Liver (tissue), 8 donors: ENCODE measurements at regions not wholly inside any gene's neighbourhood (a gene's known extent, or its start where the extent isn't known, plus 50 kb on each side); places are given as distances from the start of the nearest gene placed in this dataset.

ENCODE experiments used
- DNase-seq: peaks from one replicate; pipeline ENCODE4 v3.0.0-alpha.2; 2017; ENCODE audit warnings: low spot score
- H3K27ac ChIP-seq, 2 donors: one replicate each; pipeline ENCODE4 v1.7.0; 2013; ENCODE audit warnings: inconsistent platforms in 2 of 2, low read length in 2 of 2, control low read depth in 1 of 2, low read depth in 1 of 2, mild to moderate bottlenecking in 1 of 2
- H3K27me3 ChIP-seq, 4 donors: one replicate each; pipeline versions ENCODE4 v1.6.1 to v1.7.0; 2013; ENCODE audit warnings: low read length in 3 of 4, inconsistent platforms in 1 of 4, mild to moderate bottlenecking in 1 of 4, moderate library complexity in 1 of 4; ENCODE audit not compliant: control insufficient read depth in 4 of 4, insufficient read depth in 4 of 4
- H3K36me3 ChIP-seq, 4 donors: one replicate each; pipeline versions ENCODE4 v1.6.1 to v1.7.0; 2013; ENCODE audit warnings: low read length in 3 of 4, mild to moderate bottlenecking in 3 of 4, low read depth in 1 of 4, moderate library complexity in 1 of 4; ENCODE audit not compliant: control insufficient read depth in 4 of 4, insufficient read depth in 3 of 4
- H3K4me1 ChIP-seq, 4 donors: one replicate each; pipeline versions ENCODE4 v1.6.1 to v1.7.0; 2013; ENCODE audit warnings: low read length in 3 of 4, mild to moderate bottlenecking in 3 of 4, moderate library complexity in 1 of 4; ENCODE audit not compliant: control insufficient read depth in 4 of 4, insufficient read depth in 4 of 4
- H3K4me3 ChIP-seq, 3 donors: one replicate each; pipeline versions ENCODE4 v1.6.1 to v1.7.0; 2013; ENCODE audit warnings: low read length in 3 of 3, control low read depth in 1 of 3, low read depth in 1 of 3, mild to moderate bottlenecking in 1 of 3
- H3K9ac ChIP-seq, 2 donors: one replicate each; pipeline ENCODE4 v1.7.0; 2013; ENCODE audit warnings: low read length in 2 of 2, mild to moderate bottlenecking in 2 of 2, moderate library complexity in 2 of 2, control low read depth in 1 of 2, low read depth in 1 of 2
- H3K9me3 ChIP-seq, 4 donors: one replicate each; pipeline versions ENCODE4 v1.6.1 to v1.7.0; 2013; ENCODE audit warnings: low read length in 3 of 4; ENCODE audit not compliant: control insufficient read depth in 4 of 4
- EGR1 ChIP-seq, 2 donors: IDR thresholded peaks; 2 replicates each; pipeline ENCODE4 v1.6.1; 2016 to 2018; ENCODE audit warnings: antibody characterized with exemption in 2 of 2, low read depth in 2 of 2
- FOXA1 ChIP-seq: IDR thresholded peaks from 2 replicates; pipeline ENCODE4 v1.6.1; 2016; ENCODE audit warnings: antibody characterized with exemption
- FOXA2 ChIP-seq: IDR thresholded peaks from 2 replicates; pipeline ENCODE4 v1.6.1; 2016; ENCODE audit warnings: antibody characterized with exemption
- GABPA ChIP-seq, 2 donors: IDR thresholded peaks in 1 of 2; conservative IDR thresholded peaks in 1 of 2; 2 replicates each; pipeline ENCODE4 v1.6.1; 2016; ENCODE audit warnings: antibody characterized with exemption in 2 of 2, mild to moderate bottlenecking in 1 of 2, moderate library complexity in 1 of 2
- HNF4A ChIP-seq, 2 donors: conservative IDR thresholded peaks; 2 replicates each; pipeline ENCODE4 v1.6.1; 2016; ENCODE audit warnings: antibody characterized with exemption in 2 of 2, mild to moderate bottlenecking in 2 of 2
- HNF4G ChIP-seq: IDR thresholded peaks from 2 replicates; pipeline ENCODE4 v1.6.1; 2016; ENCODE audit warnings: antibody characterized with exemption
- JUND ChIP-seq, 2 donors: IDR thresholded peaks; 2 replicates each; pipeline ENCODE4 v1.6.1; 2016; ENCODE audit warnings: antibody characterized with exemption in 2 of 2
- NR2F2 ChIP-seq: IDR thresholded peaks from 2 replicates; pipeline ENCODE4 v1.6.1; 2016; ENCODE audit warnings: antibody characterized with exemption
- RAD21 ChIP-seq, 2 donors: IDR thresholded peaks; 2 replicates each; pipeline ENCODE4 v1.6.1; 2016; ENCODE audit warnings: antibody characterized with exemption in 2 of 2, mild to moderate bottlenecking in 2 of 2
- RXRA ChIP-seq, 2 donors: IDR thresholded peaks; 2 replicates each; pipeline ENCODE4 v1.6.1; 2017 to 2018; ENCODE audit warnings: antibody characterized with exemption in 2 of 2, mild to moderate bottlenecking in 1 of 2
- SP1 ChIP-seq: IDR thresholded peaks from 2 replicates; pipeline ENCODE4 v1.6.1; 2018; ENCODE audit warnings: antibody characterized with exemption, mild to moderate bottlenecking
- TAF1 ChIP-seq: conservative IDR thresholded peaks from 2 replicates; pipeline ENCODE4 v1.6.1; 2016; ENCODE audit warnings: antibody characterized with exemption, mild to moderate bottlenecking
- YY1 ChIP-seq: IDR thresholded peaks from 2 replicates; pipeline ENCODE4 v1.6.1; 2016; ENCODE audit warnings: antibody characterized with exemption, mild to moderate bottlenecking
- WGBS: extraction: QIAGEN DNeasy Blood & Tissue Kit; methylation state at CpG from one replicate; pipeline ENCODE4 v1.1.7; 2013; 5-methylcytosine and 5-hydroxymethylcytosine counted together
- TF ChIP-seq, protein P1 (sequence below): IDR thresholded peaks from 2 replicates; pipeline ENCODE4 v1.6.1; 2016; ENCODE audit warnings: antibody characterized with exemption
- TF ChIP-seq, protein P2 (sequence below): IDR thresholded peaks from 2 replicates; pipeline ENCODE4 v1.6.1; 2016; ENCODE audit warnings: antibody characterized with exemption
- TF ChIP-seq, protein P3 (sequence below): IDR thresholded peaks from 2 replicates; pipeline ENCODE4 v1.6.1; 2016; ENCODE audit warnings: antibody characterized with exemption
- TF ChIP-seq, protein P4 (sequence below): fragments of 150-350 bp; IDR thresholded peaks from 2 replicates; pipeline ENCODE4 v1.5.1; 2017; ENCODE audit warnings: improper control_type of control experiment, low read depth, low read length; ENCODE audit not compliant: missing input control
- TF ChIP-seq, protein P5 (sequence below): IDR thresholded peaks from 2 replicates; pipeline ENCODE4 v1.6.1; 2016; ENCODE audit warnings: antibody characterized with exemption, mild to moderate bottlenecking
- donor health status: healthy.
- donor health status: healthy.
- donor health status: healthy.
- donor health status: healthy.
- donor health status: healthy.

DNA sequence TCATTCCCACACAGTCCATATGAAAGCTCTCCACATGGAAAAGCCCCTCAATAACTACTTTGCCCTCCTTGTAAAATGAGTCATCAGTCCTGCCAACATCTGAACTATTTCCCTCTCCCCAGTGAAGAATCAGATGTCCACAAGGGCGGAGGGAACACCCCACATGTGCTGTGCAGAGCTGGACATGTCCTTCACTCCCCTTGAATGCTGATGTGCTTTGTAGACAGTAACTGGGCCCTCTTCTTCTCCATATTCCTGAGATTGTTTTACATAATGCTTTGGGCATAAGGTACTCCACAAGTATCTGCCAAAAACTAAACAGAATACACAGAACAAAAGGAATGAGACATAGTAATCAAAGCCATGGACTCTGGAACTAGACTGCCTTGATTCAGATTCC, 879.4 kb downstream of the BCL11A start:
- Histone ChIP-seq H3K9me3 (no peaks in the 10 kb centered on the region), H3K36me3 (no peaks in the 10 kb centered on the region), H3K27ac (no peak overlapping the region), H3K4me1 (no peaks in the 10 kb centered on the region), H3K9ac (no peak overlapping the region), H3K27me3 (no peaks in the 10 kb centered on the region), H3K4me3 (no peak overlapping the region)
- TF ChIP-seq YY1 = no peak
- no peak for TF ChIP-seq RXRA (IDR thresholded peaks at IDR 0.05)
- TF ChIP-seq HNF4G = no peak
- TF ChIP-seq, protein P1, sequence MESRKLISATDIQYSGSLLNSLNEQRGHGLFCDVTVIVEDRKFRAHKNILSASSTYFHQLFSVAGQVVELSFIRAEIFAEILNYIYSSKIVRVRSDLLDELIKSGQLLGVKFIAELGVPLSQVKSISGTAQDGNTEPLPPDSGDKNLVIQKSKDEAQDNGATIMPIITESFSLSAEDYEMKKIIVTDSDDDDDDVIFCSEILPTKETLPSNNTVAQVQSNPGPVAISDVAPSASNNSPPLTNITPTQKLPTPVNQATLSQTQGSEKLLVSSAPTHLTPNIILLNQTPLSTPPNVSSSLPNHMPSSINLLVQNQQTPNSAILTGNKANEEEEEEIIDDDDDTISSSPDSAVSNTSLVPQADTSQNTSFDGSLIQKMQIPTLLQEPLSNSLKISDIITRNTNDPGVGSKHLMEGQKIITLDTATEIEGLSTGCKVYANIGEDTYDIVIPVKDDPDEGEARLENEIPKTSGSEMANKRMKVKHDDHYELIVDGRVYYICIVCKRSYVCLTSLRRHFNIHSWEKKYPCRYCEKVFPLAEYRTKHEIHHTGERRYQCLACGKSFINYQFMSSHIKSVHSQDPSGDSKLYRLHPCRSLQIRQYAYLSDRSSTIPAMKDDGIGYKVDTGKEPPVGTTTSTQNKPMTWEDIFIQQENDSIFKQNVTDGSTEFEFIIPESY = no peak
- TF ChIP-seq TAF1 = no peak
- no peak for TF ChIP-seq FOXA2
- TF ChIP-seq FOXA1 = no peak
- TF ChIP-seq, protein P2, sequence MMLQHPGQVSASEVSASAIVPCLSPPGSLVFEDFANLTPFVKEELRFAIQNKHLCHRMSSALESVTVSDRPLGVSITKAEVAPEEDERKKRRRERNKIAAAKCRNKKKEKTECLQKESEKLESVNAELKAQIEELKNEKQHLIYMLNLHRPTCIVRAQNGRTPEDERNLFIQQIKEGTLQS = no peak
- TF ChIP-seq, protein P3, sequence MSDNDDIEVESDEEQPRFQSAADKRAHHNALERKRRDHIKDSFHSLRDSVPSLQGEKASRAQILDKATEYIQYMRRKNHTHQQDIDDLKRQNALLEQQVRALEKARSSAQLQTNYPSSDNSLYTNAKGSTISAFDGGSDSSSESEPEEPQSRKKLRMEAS = no peak
- no peak for TF ChIP-seq NR2F2
- no peak for TF ChIP-seq RAD21 (IDR thresholded peaks at IDR 0.05)
- no peak for TF ChIP-seq HNF4A (conservative IDR thresholded peaks at IDR 0.05)
- TF ChIP-seq JUND (IDR thresholded peaks at IDR 0.05) = no peak
- TF ChIP-seq EGR1 (IDR thresholded peaks at IDR 0.05; ENCODE audit: low read depth in 2 of 2) = no peak
- TF ChIP-seq, protein P4, sequence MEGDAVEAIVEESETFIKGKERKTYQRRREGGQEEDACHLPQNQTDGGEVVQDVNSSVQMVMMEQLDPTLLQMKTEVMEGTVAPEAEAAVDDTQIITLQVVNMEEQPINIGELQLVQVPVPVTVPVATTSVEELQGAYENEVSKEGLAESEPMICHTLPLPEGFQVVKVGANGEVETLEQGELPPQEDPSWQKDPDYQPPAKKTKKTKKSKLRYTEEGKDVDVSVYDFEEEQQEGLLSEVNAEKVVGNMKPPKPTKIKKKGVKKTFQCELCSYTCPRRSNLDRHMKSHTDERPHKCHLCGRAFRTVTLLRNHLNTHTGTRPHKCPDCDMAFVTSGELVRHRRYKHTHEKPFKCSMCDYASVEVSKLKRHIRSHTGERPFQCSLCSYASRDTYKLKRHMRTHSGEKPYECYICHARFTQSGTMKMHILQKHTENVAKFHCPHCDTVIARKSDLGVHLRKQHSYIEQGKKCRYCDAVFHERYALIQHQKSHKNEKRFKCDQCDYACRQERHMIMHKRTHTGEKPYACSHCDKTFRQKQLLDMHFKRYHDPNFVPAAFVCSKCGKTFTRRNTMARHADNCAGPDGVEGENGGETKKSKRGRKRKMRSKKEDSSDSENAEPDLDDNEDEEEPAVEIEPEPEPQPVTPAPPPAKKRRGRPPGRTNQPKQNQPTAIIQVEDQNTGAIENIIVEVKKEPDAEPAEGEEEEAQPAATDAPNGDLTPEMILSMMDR = no peak
- DNase-seq = no peak
- 93% methylated on average over 1 of the region's 1 CpG for WGBS

DNA sequence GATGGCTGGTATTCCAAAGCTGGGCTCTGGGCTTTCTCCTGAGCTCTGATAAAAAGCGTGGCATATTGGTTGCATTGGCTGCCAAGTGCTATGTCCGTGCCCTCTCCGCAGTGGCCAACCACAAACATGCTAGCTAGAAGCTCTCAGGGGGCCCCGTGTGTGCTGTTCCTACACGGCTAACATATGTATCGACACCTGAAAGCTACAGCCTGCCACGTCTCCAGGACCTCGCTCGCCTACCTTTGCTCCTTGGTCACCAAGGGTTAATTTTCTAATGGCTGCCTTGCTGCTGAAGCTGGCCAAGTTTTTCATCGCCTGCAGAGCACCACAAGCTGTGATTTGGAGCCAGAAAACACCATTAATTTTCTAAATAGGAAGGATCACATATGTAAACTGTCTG, 888.4 kb downstream of the BCL11A start:
- H3K9me3 ChIP-seq = no peaks in the 10 kb centered on the region
- H3K4me3 ChIP-seq = no peak overlapping the region
- H3K9ac ChIP-seq = no peak overlapping the region
- no peaks in the 10 kb centered on the region for H3K36me3 ChIP-seq
- H3K4me1 ChIP-seq = no peaks in the 10 kb centered on the region
- TF ChIP-seq HNF4G (no peak), RXRA (IDR thresholded peaks at IDR 0.05) (no peak), TAF1 (no peak), YY1 (no peak), GABPA (IDR thresholded peaks at IDR 0.05 in 1 of 2, conservative IDR thresholded peaks at IDR 0.05 in 1 of 2) (no peak), SP1 (no peak), FOXA2 (no peak)
- TF ChIP-seq, protein P1 = no peak
- TF ChIP-seq, protein P2 = no peak
- TF ChIP-seq, protein P5, sequence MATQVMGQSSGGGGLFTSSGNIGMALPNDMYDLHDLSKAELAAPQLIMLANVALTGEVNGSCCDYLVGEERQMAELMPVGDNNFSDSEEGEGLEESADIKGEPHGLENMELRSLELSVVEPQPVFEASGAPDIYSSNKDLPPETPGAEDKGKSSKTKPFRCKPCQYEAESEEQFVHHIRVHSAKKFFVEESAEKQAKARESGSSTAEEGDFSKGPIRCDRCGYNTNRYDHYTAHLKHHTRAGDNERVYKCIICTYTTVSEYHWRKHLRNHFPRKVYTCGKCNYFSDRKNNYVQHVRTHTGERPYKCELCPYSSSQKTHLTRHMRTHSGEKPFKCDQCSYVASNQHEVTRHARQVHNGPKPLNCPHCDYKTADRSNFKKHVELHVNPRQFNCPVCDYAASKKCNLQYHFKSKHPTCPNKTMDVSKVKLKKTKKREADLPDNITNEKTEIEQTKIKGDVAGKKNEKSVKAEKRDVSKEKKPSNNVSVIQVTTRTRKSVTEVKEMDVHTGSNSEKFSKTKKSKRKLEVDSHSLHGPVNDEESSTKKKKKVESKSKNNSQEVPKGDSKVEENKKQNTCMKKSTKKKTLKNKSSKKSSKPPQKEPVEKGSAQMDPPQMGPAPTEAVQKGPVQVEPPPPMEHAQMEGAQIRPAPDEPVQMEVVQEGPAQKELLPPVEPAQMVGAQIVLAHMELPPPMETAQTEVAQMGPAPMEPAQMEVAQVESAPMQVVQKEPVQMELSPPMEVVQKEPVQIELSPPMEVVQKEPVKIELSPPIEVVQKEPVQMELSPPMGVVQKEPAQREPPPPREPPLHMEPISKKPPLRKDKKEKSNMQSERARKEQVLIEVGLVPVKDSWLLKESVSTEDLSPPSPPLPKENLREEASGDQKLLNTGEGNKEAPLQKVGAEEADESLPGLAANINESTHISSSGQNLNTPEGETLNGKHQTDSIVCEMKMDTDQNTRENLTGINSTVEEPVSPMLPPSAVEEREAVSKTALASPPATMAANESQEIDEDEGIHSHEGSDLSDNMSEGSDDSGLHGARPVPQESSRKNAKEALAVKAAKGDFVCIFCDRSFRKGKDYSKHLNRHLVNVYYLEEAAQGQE = no peak
- H3K27ac ChIP-seq = no peak overlapping the region
- WGBS = 81% methylated on average over 10 of the region's 10 CpGs
- H3K27me3 ChIP-seq = peaks cover 0 to 3% (median 0%) of the 10 kb centered on the region in 4 donors
- DNase-seq = no peak
